ENCODE measurements at regions not wholly inside any gene's neighbourhood (a gene's known extent, or its start where the extent isn't known, plus 50 kb on each side); places are given as distances from the start of the nearest gene placed in this dataset.

DNA sequence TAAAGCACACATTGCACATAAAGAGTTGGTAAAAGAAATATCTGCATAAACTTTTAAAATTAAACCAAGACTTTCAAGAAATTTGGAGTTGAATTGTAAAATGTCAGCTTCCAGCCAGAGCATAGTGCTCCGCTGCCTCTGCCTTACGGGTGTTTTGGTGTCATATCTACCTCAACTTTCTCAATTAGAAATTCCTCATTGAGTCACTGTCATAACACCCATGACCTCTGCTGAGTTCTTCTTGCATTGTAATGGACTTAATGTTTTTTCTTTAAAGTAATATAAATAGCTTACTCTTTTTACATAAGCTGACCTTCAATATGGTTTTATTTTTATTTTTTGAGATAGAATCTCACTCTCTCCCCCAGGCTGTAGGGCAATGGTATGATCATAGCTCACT is 551.0 kb upstream of the NBEA start:
- Histone ChIP-seq H3K9me1 (replicated peaks; ENCODE audit: control insufficient read depth, extremely low read depth, insufficient read depth, low read length) (no peaks in the 10 kb centered on the region), H2AFZ (ENCODE audit: low read depth, low read length) (no peak overlapping the region), H3K4me3 (replicated peaks in 1 of 3; ENCODE audit: insufficient read depth in 1 of 3, low read depth in 1 of 3, low read length in 3 of 3) (no peak overlapping the region), H3K27me3 (ENCODE audit: control insufficient read depth in 2 of 2, insufficient read depth in 2 of 2, low read length in 2 of 2) (no peaks in the 10 kb centered on the region), H3K27ac (ENCODE audit: insufficient read depth, low read depth, low read length) (no peak overlapping the region), H3K4me2 (ENCODE audit: insufficient read depth, low read length) (no peak overlapping the region), H4K20me1 (replicated peaks; ENCODE audit: control insufficient read depth, extremely low read depth, insufficient read depth, low read length) (no peaks in the 10 kb centered on the region), H3K36me3 (ENCODE audit: control insufficient read depth in 2 of 2, extremely low read depth in 1 of 2, insufficient read depth in 2 of 2, low read length in 2 of 2) (no peaks in the 10 kb centered on the region), H3K9ac (replicated peaks; ENCODE audit: extremely low read depth, insufficient read depth, low read length) (no peak overlapping the region), H3K4me1 (ENCODE audit: control insufficient read depth, extremely low read depth, insufficient read depth, low read length) (no peaks in the 10 kb centered on the region), H3K79me2 (ENCODE audit: control insufficient read depth, insufficient read depth, low read length) (no peaks in the 10 kb centered on the region), H3K9me3 (replicated peaks; ENCODE audit: control insufficient read depth, insufficient read depth, low read length) (no peaks in the 10 kb centered on the region)
- dilution Hi-C loops (cut with MboI; ENCODE audit: extremely low pct_ligation_motif_present, low sequenced_read_pairs), result no loop called here
- ChIA-PET CTCF (interaction anchor here (0.5 to 1.7 kb wide), 2 partner anchors 13 to 548 kb away, joined by 3 to 4 read pairs; no protein-coding TSS in a partner anchor), POLR2A (no interaction called here)
- no TSS peak for BruUV-seq (replicated peaks)
- intact Hi-C loops (cut with micrococcal nuclease), result no loop called here
- DNase-seq (ENCODE audit: low read depth, low spot score) (no peak), FAIRE-seq (peak; percentile 46)
- TF ChIP-seq FOS (IDR thresholded peaks at IDR 0.05; ENCODE audit: borderline replicate concordance, insufficient read depth, low read length), result no peak
- no peak for TF ChIP-seq POLR2AphosphoS5 (IDR thresholded peaks at IDR 0.05; ENCODE audit: insufficient read depth, low read depth, low read length)
- no peak for TF ChIP-seq JUN (IDR thresholded peaks at IDR 0.05; ENCODE audit: borderline replicate concordance, insufficient read depth, insufficient read length, low read depth)
- no peak for TF ChIP-seq POLR2A (IDR thresholded peaks at IDR 0.05; ENCODE audit: low read depth, low read length)
- no peak for TF ChIP-seq EZH2 (IDR thresholded peaks at IDR 0.05; ENCODE audit: borderline replicate concordance, low read depth, low read length, severe bottlenecking)
- no peak for TF ChIP-seq MAX (IDR thresholded peaks at IDR 0.05; ENCODE audit: insufficient read depth, insufficient read length)
- no peak for TF ChIP-seq GATA2 (IDR thresholded peaks at IDR 0.05; ENCODE audit: insufficient read depth, insufficient read length, low read depth, low read length)
- no peak for TF ChIP-seq MYC (IDR thresholded peaks at IDR 0.05; ENCODE audit: low read depth, low read length)
- TF ChIP-seq, protein P1, sequence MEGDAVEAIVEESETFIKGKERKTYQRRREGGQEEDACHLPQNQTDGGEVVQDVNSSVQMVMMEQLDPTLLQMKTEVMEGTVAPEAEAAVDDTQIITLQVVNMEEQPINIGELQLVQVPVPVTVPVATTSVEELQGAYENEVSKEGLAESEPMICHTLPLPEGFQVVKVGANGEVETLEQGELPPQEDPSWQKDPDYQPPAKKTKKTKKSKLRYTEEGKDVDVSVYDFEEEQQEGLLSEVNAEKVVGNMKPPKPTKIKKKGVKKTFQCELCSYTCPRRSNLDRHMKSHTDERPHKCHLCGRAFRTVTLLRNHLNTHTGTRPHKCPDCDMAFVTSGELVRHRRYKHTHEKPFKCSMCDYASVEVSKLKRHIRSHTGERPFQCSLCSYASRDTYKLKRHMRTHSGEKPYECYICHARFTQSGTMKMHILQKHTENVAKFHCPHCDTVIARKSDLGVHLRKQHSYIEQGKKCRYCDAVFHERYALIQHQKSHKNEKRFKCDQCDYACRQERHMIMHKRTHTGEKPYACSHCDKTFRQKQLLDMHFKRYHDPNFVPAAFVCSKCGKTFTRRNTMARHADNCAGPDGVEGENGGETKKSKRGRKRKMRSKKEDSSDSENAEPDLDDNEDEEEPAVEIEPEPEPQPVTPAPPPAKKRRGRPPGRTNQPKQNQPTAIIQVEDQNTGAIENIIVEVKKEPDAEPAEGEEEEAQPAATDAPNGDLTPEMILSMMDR (IDR thresholded peaks at IDR 0.05; ENCODE audit: extremely low read depth in 1 of 2, insufficient read depth in 1 of 2, low read depth in 1 of 2, low read length in 2 of 2), result no peak
